D341Med (cell line): ENCODE measurements at regions not wholly inside any gene's neighbourhood (a gene's known extent, or its start where the extent isn't known, plus 50 kb on each side); places are given as distances from the start of the nearest gene placed in this dataset.

Experiments
- DNase-seq: peaks from one replicate; pipeline ENCODE4 v3.0.0; 2012; ENCODE audit warnings: low spot score

- DNase-seq: no peak
Observed at GRCh38 chr21:26412885-26413284, 160.2 kb downstream of the CYYR1 start.

- no peak for DNase-seq
Observed at GRCh38 chr21:26409735-26410134, 163.4 kb downstream of the CYYR1 start.

- no peak for DNase-seq
Observed at GRCh38 chr21:26408511-26408910, 164.6 kb downstream of the CYYR1 start.

GRCh38 chr21:26406526-26406925 is 166.6 kb downstream of the CYYR1 start:
- DNase-seq: no peak

- DNase-seq: no peak
Observed at GRCh38 chr21:26405735-26406361, 167.2 kb downstream of the CYYR1 start.

- DNase-seq: no peak
Observed at GRCh38 chr21:26405071-26405470, 168.0 kb downstream of the CYYR1 start.

- no peak for DNase-seq
Observed at GRCh38 chr21:26404288-26404687, 168.8 kb downstream of the CYYR1 start.

- DNase-seq: no peak
Observed at GRCh38 chr21:26403321-26403720, 169.8 kb downstream of the CYYR1 start.

GRCh38 chr21:26397545-26397944 is 175.5 kb downstream of the CYYR1 start:
- DNase-seq: no peak

- DNase-seq: no peak
Observed at GRCh38 chr21:26394341-26394740, 178.7 kb downstream of the CYYR1 start.

- no peak for DNase-seq
Observed at GRCh38 chr21:26391166-26391565, 181.9 kb downstream of the CYYR1 start.

GRCh38 chr21:26389971-26390641 is 183.0 kb downstream of the CYYR1 start:
- no peak for DNase-seq

GRCh38 chr21:26388731-26389231 is 184.3 kb downstream of the CYYR1 start:
- DNase-seq: no peak

- no peak for DNase-seq
Observed at GRCh38 chr21:26385721-26386120, 187.4 kb downstream of the CYYR1 start.

GRCh38 chr21:26379561-26379960 is 193.5 kb downstream of the CYYR1 start:
- no peak for DNase-seq

GRCh38 chr21:26377111-26377694 is 195.9 kb downstream of the CYYR1 start:
- DNase-seq: no peak

GRCh38 chr21:26374817-26375216 is 198.3 kb downstream of the CYYR1 start:
- no peak for DNase-seq

GRCh38 chr21:26368591-26369320 is 198.2 kb upstream of the APP start:
- DNase-seq: no peak

GRCh38 chr21:26366781-26367180 is 196.2 kb upstream of the APP start:
- DNase-seq: no peak

GRCh38 chr21:26365849-26366248 is 195.3 kb upstream of the APP start:
- no peak for DNase-seq

GRCh38 chr21:26351661-26352060 is 181.1 kb upstream of the APP start:
- DNase-seq: no peak

GRCh38 chr21:26332867-26333266 is 162.3 kb upstream of the APP start:
- no peak for DNase-seq
